ENCODE measurements at regions not wholly inside any gene's neighbourhood (a gene's known extent, or its start where the extent isn't known, plus 50 kb on each side); places are given as distances from the start of the nearest gene placed in this dataset.
"Not testable (repeated sequence)": the region's sequence is repeated elsewhere in the genome, so short reads cannot be mapped to it uniquely, and the experiment has no call there.

DNA sequence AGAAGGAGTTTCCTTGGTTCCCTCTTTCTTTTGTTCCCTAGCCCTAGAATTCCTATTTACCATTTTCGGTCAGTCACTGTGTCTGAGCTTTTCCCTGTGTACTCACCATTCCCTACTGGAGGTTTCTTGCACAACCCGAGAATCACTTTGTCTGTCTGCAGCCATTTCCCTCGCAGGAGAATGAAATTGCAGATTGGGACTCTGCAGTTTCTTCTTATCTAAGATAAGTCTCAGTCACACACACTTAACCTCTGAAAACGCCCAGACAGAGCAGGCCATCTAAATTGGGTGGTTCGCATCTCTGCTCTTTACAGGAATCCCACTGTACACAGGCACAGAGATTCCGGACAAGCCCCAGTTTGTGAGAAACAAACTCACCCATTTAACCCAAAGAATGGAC lies 58.6 kb upstream of the CNTNAP2 start:
- no peak for DNase-seq

DNA sequence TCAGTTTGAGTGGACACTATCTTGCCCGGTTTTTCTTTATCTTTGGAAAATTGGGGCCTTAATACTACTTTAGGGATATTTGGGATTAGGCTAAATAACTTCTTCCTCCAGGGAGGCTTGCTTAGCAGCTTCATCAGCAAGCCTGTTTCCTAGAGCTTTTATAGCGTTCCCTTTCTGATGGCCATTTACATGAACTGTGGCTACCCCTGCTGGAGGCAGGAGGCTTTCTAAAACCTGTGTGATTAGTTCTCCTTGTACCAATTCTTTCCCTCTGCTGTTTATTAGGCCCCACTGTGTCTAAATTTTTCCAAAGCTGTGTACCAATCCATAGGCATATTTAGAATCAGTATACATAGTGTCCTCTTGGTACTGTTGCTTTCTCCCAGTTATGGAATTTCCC lies 61.7 kb upstream of the CNTNAP2 start:
- no peak for DNase-seq

DNA sequence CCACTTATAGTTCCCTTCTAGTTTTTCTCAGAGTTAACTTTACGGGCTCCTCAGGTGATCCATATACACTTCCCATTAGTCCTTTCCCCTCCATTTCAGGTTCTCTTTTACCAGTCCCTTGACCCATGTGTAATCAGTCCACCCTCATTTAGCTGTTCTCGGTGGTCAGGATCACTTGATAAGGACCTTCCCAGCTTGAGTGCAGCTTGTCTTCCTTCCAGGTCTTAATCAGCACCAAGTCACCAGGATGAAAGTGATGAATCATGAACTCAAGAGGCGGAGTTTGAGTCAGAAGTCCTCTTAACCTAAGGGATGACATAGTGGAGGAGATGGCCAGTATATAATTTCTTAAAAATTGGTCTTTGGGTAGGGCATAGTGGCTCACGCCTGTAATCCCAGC lies 63.1 kb upstream of the CNTNAP2 start:
- no peak for DNase-seq

DNA sequence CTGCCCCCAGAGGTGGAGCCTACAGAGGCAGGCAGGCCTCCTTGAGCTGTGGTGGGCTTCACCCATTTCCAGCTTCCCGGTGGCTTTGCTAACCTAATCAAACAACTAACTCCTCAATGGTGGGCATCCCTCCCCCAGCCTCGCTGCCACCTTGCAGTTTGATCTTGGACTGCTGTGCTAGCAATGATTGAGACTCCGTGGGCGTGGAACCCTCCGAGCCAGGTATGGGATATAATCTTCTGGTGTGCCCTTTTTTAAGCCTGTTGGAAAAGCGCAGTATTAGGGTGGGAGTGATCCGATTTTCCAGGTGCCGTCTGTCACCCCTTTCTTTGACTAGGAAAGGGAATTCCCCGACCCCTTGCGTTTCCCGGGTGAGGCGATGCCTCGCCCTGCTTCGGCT lies 73.3 kb upstream of the CNTNAP2 start:
- DNase-seq, result not testable (repeated sequence)

DNA sequence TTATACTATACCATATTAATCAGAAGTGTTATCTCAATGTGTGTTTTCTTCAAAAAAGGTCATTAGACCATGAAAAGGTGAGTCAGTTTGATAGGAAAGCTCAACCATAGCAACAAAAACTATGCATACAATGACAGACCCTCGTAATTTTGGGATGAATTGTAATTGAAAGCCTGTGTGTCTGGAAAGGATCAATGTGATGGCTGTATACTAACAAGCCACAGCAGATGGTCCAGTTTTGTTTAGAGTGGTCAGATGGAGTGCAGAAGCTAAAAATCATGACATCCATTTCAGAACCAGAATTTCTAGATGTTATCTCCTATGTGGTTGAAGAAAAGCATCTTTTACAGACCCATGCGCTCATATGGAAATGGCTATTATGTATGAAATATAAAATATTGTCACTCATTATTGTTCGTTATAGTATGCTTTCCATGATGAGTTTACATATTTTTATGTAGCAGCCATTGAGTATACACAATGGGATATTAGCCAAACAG lies 88.3 kb upstream of the CNTNAP2 start:
- DNase-seq, result no peak

DNA sequence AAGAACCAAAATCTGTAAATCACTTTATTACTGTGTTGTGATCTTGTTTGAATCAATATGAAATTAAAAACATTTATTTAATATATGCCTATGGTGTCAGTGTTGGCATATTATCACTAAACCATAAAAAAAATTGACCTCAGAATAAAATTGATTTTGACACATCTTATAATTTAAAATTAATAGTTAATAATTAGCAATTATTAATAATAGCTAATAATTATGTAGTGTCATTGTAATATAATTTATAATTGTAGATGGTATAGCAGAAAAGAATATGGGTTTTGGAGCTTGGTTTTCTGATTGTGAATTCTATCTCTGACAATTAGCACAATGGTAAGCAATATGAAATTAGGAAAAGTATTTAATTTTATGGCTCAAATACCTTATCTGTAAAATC lies 89.4 kb upstream of the CNTNAP2 start:
- no peak for DNase-seq

DNA sequence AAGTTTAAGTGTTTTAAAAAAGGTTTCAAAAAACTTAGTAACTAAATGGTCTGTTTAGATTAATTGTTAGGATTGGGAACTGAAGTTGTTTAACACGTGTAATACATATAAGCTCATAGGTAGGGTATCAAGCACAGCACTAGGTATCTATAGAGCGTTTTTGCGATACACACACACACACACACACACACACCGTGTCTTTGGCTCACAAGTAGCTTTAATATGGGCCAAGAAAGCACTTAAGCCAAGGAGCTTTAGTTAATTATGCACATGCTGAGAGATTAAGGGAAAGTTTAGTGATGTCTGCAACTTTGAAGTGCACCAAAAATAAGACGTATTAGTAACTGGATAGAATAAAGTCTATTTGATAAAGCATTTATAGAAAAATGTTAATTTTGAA lies 93.8 kb upstream of the CNTNAP2 start:
- DNase-seq, result no peak

DNA sequence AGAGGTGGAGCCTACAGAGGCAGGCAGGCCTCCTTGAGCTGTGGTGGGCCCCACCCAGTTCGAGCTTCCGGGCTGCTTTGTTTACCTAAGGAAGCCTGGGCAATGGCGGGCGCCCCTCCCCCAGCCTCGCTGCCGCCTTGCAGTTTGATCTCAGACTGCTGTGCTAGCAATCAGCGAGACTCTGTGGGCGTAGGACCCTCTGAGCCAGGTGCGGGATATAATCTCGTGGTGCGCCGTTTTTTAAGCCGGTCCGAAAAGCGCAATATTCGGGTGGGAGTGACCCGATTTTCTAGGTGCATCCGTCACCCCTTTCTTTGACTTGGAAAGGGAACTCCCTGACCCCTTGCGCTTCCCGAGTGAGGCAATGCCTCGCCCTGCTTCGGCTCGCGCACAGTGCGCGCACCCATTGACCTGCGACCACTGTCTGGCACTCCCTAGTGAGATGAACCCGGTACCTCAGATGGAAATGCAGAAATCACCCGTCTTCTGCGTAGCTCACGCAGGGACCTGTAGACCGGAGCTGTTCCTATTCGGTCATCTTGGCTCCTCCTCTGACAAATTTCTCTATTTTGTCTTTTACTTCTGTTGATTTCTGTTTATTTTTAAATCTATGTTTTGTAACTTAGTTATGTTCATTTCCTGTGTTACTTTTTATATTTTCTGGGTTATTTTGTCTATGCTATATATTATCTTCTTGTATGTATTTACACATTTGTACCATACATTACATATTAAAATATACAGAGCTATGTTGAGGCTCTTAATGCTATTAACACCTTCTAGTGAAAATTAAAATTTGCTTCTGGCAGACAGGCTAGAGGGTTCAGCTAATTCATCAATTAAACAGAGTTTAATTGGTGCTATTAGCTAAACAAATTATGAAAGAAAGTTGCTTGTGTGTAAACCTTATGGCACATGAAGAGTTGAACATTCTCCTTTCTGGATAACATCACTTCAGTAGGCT lies 97.3 kb upstream of the CNTNAP2 start:
- not testable (repeated sequence) for DNase-seq

DNA sequence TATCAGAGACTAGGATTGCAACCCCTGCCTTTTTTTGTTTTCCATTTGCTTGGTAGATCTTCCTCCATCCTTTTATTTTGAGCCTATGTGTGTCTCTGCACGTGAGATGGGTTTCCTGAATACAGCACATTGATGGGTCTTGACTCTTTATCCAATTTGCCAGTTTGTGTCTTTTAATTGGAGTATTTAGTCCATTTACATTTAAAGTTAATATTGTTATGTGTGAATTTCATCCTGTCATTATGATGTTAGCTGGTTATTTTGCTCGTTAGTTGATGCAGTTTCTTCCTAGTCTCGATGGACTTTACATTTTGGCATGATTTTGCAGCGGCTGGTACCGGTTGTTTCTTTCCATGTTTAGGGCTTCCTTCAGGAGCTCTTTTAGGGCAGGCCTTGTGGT lies 99.2 kb upstream of the CNTNAP2 start:
- not testable (repeated sequence) for DNase-seq

DNA sequence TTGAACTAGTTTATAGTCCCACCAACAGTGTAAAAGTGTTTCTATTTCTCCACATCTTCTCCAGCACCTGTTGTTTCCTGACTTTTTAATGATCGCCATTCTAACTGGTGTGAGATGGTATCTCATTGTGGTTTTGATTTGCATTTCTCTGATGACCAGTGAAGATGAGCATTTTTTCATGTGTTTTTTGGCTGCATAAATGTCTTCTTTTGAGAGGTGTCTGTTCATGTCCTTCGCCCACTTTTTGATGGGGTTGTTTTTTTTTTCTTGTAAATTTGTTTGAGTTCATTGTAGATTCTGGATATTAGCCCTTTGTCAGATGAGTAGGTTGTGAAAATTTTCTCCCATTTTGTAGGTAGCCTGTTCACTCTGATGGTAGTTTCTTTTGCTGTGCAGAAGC lies 102.4 kb upstream of the CNTNAP2 start:
- DNase-seq, result not testable (repeated sequence)

DNA sequence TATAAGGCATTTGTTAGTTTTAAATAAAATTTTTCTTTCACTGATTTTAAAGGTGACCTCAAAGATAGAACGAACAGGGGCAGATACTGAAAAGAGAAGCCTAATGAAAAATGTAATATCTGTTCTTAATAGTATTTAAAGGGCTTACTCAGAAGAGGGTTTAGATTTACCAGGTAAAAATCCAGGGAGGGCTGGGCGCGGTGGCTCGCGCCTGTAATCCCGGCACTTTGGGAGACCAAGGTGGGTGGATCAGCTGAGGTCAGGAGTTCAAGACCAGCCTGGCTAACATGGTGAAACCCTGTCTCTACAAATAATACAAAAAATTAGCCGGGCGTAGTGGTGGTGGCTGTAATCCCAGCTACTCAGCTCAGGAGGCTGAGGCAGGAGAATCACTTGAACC lies 108.3 kb upstream of the CNTNAP2 start:
- no peak for DNase-seq

DNA sequence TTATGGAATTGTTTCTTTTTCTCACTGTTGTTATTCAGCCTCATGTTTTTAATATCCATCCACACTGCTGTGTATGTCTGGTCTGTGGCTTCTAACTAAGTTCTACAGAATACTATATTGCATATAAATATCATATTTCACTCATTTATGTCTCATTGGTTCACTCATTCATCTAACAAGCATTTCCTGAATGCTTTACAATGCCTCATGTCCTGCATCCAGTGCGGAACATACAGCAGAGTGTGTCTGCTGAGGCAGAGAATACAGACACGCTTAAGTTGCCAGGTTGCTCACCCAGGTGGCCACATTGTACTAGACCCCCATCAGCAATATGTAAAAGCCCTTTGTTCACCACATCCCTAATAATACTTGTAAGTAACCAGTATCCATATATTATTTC lies 111.8 kb upstream of the CNTNAP2 start:
- DNase-seq, result no peak

DNA sequence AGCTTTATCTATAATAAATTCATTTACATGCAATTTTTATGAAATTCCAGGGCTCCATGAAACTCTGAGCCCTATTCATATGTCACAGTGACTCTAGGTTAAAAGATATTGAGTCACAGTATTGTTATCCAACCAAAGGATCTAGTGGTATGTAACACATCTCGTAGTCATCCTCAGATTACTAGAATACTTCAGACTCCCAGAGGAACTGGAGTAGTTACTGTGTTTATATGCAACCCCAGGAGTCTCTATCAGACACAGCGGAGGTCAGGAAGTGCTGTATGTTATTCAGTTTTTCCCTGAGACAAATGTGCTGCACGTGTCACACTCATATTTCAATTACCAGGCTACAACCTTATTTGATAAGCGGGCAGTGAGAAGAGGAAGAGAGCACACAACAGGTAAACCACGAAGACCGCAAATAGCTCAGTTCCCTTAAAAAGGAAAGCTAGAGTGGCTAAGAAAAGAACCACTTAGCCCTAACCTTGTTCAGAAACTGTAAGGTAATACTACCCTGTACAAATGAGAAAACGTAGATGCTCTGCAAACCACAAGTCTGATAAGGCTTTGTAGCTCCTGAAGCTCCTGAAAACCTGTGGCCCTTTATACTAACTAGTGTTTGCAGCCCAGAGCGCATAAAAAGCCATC lies 114.0 kb upstream of the CNTNAP2 start:
- peak; percentile 2 for DNase-seq

DNA sequence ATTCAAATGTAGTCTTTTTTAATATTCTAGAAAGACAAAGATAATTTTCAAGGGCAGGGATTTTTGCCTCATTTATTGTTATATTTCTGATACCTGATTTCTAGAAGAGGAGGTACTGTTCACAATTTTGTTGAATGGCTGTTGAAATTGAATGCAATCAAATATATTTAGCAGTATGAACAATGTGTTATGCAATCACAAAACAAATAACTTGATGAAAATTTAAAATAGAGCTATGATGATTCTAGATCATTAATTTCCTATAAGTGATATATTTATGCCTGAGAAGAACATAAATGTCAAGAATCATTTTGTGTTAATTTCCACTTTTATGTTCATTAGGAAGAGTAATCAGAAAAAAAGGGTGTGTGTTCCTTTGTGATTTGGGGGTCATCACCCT lies 114.6 kb upstream of the CNTNAP2 start:
- DNase-seq, result no peak

DNA sequence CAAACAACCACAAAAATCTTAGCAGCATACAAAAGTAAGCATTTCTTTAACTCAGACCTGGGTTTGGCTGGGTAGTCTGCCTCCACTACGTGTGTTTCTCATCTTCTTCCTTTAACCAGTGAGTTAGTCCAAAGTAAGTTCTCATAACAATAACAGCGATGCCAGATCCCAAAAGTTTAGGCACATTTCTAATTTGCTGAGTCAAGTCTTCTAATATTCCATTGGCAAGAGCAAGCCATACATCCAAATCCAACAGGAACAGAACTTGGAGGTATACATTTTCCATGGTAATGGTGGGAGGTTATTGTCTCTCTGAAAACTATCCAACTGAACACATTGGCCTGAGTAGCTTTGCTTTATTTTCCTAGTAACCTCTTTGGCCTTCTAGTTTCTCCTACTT lies 115.7 kb upstream of the CNTNAP2 start:
- DNase-seq, result no peak

DNA sequence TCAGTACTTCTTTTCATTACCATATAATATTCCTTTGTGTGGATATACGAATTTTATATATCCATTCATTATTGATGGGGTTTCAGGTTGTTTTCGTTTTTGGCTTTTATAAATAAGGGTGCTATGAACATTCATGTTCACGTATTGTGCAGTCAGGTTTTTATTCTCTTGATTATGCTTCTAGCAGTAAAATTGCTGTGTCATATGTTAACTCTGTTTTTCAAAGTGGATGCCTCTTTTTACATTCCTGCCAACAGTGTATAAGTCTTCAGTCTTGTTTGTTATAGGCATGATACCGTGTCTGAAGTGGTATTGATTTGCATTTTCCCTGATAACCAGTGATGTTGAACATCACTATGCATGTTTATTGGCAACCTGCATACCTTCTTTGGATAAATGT lies 127.1 kb upstream of the CNTNAP2 start:
- DNase-seq, result no peak

DNA sequence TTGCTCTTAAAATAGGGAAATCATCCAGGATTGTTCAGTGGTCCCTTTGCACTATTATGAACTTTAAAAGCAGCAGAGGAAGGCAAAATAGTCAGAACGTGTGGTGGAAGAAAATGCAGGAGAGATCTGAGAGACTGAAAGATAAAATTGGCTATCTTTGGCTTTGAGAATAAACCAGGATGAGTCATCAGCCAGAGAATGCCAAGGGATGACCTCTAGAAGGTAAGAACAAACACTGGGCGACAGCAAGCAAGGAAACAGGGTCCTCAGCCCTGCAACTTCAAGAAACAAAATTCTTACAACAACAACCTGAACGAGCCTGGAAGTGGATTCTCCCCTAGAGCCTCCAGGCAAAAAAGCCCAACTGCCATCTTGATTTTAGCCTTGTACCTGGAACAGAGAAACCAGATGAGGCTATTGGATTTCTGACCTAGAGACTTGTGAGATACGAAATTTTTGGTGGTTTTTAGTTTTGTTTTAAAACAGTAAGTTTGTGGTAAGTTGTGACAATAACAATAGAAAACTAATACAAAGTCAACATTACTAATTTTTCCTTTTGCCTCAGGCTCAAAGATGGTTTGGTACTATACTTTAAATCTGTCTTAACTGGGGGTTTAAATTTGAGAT lies 130.2 kb upstream of the CNTNAP2 start:
- DNase-seq, result no peak

DNA sequence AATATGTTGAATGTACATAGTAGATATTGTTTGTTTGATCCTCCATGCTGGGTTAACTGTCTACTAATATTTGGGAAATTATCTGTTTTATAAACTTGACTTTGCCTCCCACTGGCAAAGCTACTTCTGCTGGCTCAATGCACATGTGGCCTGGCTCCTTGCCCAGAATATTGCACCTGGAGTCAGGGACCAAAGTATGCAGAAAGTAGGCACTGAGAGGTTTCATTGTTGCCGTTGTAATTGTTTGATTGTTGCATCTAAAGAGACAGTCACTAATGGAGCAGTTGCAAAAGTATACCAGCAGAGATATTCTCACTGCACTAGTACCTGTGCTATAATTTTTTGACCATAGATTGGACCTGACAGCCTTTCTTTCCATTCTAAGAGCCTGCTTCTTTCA lies 137.8 kb upstream of the CNTNAP2 start:
- no peak for DNase-seq

DNA sequence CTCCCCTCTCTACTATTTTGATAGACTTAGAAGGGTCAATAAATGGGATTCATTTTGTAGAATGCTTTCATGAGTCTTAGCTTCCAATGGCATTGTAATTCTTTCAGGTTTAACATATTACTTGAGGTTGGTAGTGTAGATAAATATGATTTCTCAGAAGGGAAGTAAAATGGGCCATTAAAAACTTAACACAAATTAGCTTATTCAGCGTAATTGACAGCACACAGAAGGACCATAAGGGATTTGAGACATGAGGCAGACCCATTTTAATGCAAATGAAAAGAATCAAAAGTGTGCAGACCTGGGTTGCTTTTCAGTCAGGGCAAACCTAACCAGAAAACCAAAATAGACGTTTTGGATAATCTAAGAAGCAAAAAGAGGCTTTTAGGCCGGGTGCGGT lies 156.6 kb upstream of the CNTNAP2 start:
- DNase-seq, result no peak

DNA sequence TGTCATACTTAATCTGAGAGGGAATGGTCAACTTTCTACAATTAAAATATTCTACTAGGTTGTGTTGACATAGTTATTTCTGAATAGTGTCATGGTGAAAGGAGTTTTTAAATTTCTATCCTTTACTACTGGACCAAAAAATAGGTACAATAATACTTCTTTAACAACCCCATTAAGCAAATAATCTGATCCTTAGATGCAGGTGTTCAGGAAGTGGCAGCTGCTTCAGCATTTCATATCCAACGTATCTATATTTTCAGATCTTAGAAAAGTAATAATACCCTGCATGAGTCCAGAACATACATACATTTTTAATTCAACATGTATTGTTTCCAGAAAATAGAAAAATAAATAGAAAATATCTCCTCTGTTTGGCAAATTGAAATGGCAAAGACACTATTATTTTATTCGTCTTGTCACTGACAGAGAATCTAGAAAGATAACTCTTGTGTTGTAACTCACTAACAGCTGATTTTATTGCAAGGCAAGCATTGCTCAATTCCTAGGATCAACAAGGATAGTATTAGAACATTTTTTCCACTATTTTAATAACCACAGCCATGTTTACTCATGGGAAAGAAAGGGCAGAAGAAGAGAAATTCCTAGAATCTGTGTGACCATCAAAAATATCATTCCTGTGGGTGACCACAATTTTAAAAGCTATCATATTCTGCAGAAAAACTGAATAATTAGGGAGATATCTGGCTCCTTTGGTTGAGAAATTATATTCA lies 159.3 kb upstream of the CNTNAP2 start:
- no peak for DNase-seq

DNA sequence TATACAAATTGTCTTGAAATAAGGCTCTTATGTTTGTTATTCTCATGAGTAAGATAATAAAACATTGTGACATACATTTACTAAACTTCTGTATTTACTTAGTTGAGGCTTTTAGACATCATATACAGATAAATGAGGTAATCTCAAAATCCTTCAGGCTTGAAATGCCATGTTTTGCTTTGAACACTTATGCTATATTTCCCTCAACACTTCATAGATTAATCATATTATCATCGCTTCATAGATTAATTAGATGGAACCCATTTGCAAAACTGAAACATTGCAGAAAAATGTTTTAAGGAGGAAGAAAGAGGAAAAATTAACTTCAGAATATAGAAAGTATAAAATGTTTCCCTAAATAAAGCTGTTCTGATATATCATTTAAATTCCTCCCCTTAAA lies 165.0 kb upstream of the CNTNAP2 start:
- no peak for DNase-seq

DNA sequence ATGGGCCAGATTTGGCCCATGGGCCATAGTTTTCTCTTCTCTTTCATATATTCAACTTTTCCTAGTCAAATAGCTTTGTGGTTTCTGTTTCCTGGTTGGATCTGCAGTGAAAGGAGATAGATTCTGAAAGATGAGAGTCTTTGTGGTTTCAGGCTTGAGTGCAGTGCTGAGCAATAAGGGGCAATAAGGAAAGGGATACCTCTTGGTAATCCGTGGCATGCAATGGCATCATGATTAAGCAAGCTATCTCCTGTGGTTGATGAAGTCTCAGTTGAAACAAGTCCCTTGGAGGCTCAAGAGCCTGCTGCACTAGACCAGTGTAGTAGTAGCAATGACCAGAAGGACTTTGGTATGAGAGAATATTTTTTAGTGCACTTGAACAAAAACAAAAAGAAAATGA lies 187.7 kb upstream of the CNTNAP2 start:
- no peak for DNase-seq

DNA sequence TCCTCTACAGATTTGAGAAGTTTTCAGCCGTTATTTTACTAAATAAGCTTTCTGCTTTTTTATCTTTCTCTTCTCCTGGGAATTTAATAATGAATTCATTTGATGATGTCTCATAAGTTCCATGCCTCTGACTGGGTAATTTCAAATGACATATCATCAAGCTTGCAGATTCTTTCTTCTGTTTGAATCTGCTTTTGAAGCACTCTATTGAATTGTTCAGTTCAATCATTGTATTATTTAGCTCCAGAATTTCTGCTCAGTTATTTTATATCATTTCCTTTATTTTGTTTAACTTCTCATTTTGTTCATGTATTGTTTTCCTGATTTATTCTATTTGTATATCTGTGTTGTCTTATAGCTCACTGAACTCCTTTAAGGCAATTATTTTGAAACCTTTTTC lies 196.9 kb upstream of the CNTNAP2 start:
- DNase-seq, result no peak
